Suprapubic skin (tissue), 4 donors: ENCODE measurements at regions not wholly inside any gene's neighbourhood (a gene's known extent, or its start where the extent isn't known, plus 50 kb on each side); places are given as distances from the start of the nearest gene placed in this dataset.

Experiments used
- POLR2A ChIP-seq, 2 donors: fragments of 450-650 bp; IDR thresholded peaks; one replicate each; pipeline ENCODE4 v1.6.1; 2017; ENCODE audit warnings: antibody characterized with exemption in 2 of 2, mild to moderate bottlenecking in 2 of 2, moderate library complexity in 2 of 2
- POLR2AphosphoS5 ChIP-seq, 3 donors: sonication (generic); formaldehyde crosslinking; IDR thresholded peaks; one replicate each; pipeline ENCODE4 v1.6.1; 2017; ENCODE audit warnings: antibody characterized with exemption in 3 of 3
- TF ChIP-seq, protein P1 (sequence below), 2 donors: fragments of 200-600 bp in 1 of 2; fragments of 450-650 bp in 1 of 2; sonication (generic) in 1 of 2; IDR thresholded peaks; one replicate each; pipeline ENCODE4 v1.5.1; 2016 to 2019; ENCODE audit warnings: antibody characterized with exemption in 2 of 2, mild to moderate bottlenecking in 1 of 2, moderate library complexity in 1 of 2

DNA sequence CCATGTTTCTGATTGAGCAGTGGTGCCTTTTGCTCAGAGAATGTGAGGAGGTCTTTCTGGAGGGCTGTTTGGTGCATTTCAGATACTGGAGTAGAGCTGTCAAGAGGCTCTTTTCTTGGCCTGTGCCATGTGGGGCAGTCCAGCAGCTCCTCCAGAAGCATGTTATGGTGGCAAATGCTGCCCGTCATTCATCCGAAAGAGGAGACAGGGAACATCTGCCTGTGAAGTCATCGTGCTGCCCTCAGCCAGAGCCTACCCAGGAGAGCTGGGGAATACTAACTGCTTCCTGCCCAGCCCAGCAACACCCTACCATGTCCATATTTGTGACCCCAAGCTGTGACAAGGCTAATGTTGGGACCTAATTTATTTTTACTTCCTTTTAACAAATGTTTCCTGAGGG lies 82.2 kb upstream of the SLC6A6 start:
- no peak for TF ChIP-seq POLR2A (IDR thresholded peaks at IDR 0.05)
- TF ChIP-seq, protein P1, sequence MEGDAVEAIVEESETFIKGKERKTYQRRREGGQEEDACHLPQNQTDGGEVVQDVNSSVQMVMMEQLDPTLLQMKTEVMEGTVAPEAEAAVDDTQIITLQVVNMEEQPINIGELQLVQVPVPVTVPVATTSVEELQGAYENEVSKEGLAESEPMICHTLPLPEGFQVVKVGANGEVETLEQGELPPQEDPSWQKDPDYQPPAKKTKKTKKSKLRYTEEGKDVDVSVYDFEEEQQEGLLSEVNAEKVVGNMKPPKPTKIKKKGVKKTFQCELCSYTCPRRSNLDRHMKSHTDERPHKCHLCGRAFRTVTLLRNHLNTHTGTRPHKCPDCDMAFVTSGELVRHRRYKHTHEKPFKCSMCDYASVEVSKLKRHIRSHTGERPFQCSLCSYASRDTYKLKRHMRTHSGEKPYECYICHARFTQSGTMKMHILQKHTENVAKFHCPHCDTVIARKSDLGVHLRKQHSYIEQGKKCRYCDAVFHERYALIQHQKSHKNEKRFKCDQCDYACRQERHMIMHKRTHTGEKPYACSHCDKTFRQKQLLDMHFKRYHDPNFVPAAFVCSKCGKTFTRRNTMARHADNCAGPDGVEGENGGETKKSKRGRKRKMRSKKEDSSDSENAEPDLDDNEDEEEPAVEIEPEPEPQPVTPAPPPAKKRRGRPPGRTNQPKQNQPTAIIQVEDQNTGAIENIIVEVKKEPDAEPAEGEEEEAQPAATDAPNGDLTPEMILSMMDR (IDR thresholded peaks at IDR 0.05), result no peak
- TF ChIP-seq POLR2AphosphoS5 (IDR thresholded peaks at IDR 0.05), result no peak
